H9 (cell line): ENCODE measurements at regions not wholly inside any gene's neighbourhood (a gene's known extent, or its start where the extent isn't known, plus 50 kb on each side); places are given as distances from the start of the nearest gene placed in this dataset.
A peak's percentile ranks its signal among the peaks of the same experiment; 100 is the strongest.

Source experiments
- DNase-seq: peaks from one replicate; pipeline ENCODE4 v3.0.0-alpha.2; 2017
- H2AFZ ChIP-seq: one replicate; pipeline ENCODE4 v1.6.1; 2013; ENCODE audit warnings: mild to moderate bottlenecking, low read length, control low read depth, moderate library complexity
- H2AK5ac ChIP-seq: 2 replicates; pipeline ENCODE4 v1.6.1; 2013; ENCODE audit warnings: low read length, control low read depth, mixed read lengths; ENCODE audit not compliant: insufficient read length
- H2BK120ac ChIP-seq: one replicate; pipeline ENCODE4 v1.6.1; 2013; ENCODE audit warnings: low read depth, mild to moderate bottlenecking, low read length, control low read depth, inconsistent platforms; ENCODE audit not compliant: poor library complexity, severe bottlenecking
- H2BK12ac ChIP-seq: 2 replicates; pipeline ENCODE4 v1.6.1; 2013; ENCODE audit warnings: low read length, control low read depth, mixed read lengths, low read depth; ENCODE audit not compliant: insufficient read length
- H2BK15ac ChIP-seq: 2 replicates; pipeline ENCODE4 v1.6.1; 2013; ENCODE audit warnings: low read depth, low read length, control low read depth
- H2BK20ac ChIP-seq: one replicate; pipeline ENCODE4 v1.6.1; 2013; ENCODE audit warnings: low read depth, mild to moderate bottlenecking, low read length, control low read depth, inconsistent platforms; ENCODE audit not compliant: poor library complexity, severe bottlenecking
- H2BK5ac ChIP-seq: 2 replicates; pipeline ENCODE4 v1.6.1; 2013; ENCODE audit warnings: low read length, control low read depth, mixed read lengths; ENCODE audit not compliant: insufficient read length
- H3K14ac ChIP-seq: 2 replicates; pipeline ENCODE4 v1.6.1; 2013; ENCODE audit warnings: low read length, control low read depth; ENCODE audit not compliant: insufficient read depth
- H3K18ac ChIP-seq: 2 replicates; pipeline ENCODE4 v1.6.1; 2013; ENCODE audit warnings: low read depth, mild to moderate bottlenecking, mixed read lengths, low read length, control low read depth; ENCODE audit not compliant: insufficient read length
- H3K23ac ChIP-seq: 2 replicates; pipeline ENCODE4 v1.6.1; 2013; ENCODE audit warnings: low read length, control low read depth, mixed read lengths, low read depth; ENCODE audit not compliant: insufficient read length
- H3K23me2 ChIP-seq: 2 replicates; pipeline ENCODE4 v1.6.1; 2013; ENCODE audit warnings: low read depth, mild to moderate bottlenecking, mixed read lengths, low read length, control low read depth; ENCODE audit not compliant: insufficient read length, poor library complexity, severe bottlenecking
- H3K27ac ChIP-seq: 2 replicates; pipeline ENCODE4 v1.5.1; 2013; ENCODE audit warnings: low read length, control low read depth, mixed read lengths, low read depth; ENCODE audit not compliant: insufficient read length
- H3K27me3 ChIP-seq: 2 replicates; pipeline ENCODE4 v1.6.1; 2013; ENCODE audit warnings: low read length, control low read depth, inconsistent platforms; ENCODE audit not compliant: insufficient read depth
- H3K4ac ChIP-seq: 2 replicates; pipeline ENCODE4 v1.6.1; 2013; ENCODE audit warnings: low read depth, mild to moderate bottlenecking, control low read depth, inconsistent platforms, low read length, moderate library complexity
- H3K4me1 ChIP-seq: 2 replicates; pipeline ENCODE4 v1.6.1; 2013; ENCODE audit warnings: low read length, control low read depth, inconsistent platforms; ENCODE audit not compliant: insufficient read depth
- H3K4me2 ChIP-seq: 2 replicates; pipeline ENCODE4 v1.6.1; 2013; ENCODE audit warnings: low read length, control low read depth, mixed read lengths; ENCODE audit not compliant: insufficient read length, insufficient read depth
- H3K56ac ChIP-seq: 2 replicates; pipeline ENCODE4 v1.6.1; 2013; ENCODE audit warnings: low read depth, mild to moderate bottlenecking, mixed read lengths, low read length, control low read depth; ENCODE audit not compliant: insufficient read length
- H3K79me1 ChIP-seq: 2 replicates; pipeline ENCODE4 v1.6.1; 2013; ENCODE audit warnings: low read depth, mild to moderate bottlenecking, moderate library complexity, low read length, control low read depth, inconsistent platforms; ENCODE audit not compliant: insufficient read depth, poor library complexity, severe bottlenecking
- H3K79me2 ChIP-seq: 2 replicates; pipeline ENCODE4 v1.6.1; 2013; ENCODE audit warnings: low read length, control low read depth, inconsistent platforms; ENCODE audit not compliant: insufficient read depth
- H3K9ac ChIP-seq: 2 replicates; pipeline ENCODE4 v1.6.1; 2013; ENCODE audit warnings: low read length, control low read depth, mixed read lengths; ENCODE audit not compliant: insufficient read length; ENCODE audit errors: extremely low read depth
- H3K9me3 ChIP-seq: one replicate; pipeline ENCODE4 v1.6.1; 2013; ENCODE audit warnings: low read depth, low read length, inconsistent platforms; ENCODE audit not compliant: control insufficient read depth
- H3T11ph ChIP-seq: one replicate; pipeline ENCODE4 v1.6.1; 2013; ENCODE audit warnings: mild to moderate bottlenecking, low read length, control low read depth, inconsistent platforms
- H4K20me1 ChIP-seq: one replicate; pipeline ENCODE4 v1.6.1; 2013; ENCODE audit not compliant: control insufficient read depth, insufficient read length, insufficient read depth
- H4K5ac ChIP-seq: 2 replicates; pipeline ENCODE4 v1.6.1; 2013; ENCODE audit warnings: low read depth, mild to moderate bottlenecking, mixed read lengths, low read length, control low read depth; ENCODE audit not compliant: insufficient read length
- H4K8ac ChIP-seq: replicated peaks from 2 replicates; pipeline ENCODE4 v1.6.1; 2013; ENCODE audit warnings: low read length, control low read depth, mixed read lengths, low read depth; ENCODE audit not compliant: insufficient read length
- H4K91ac ChIP-seq: 2 replicates; pipeline ENCODE4 v1.6.1; 2013; ENCODE audit warnings: low read depth, mild to moderate bottlenecking, moderate library complexity, mixed read lengths, low read length, control low read depth; ENCODE audit not compliant: insufficient read length
- H3K27ac Mint-ChIP-seq, 3 experiments: 2 replicates in 2 of 3; 3 replicates in 1 of 3; pipeline ENCODE4 v1.8.0; 2020 to 2021; ENCODE audit warnings: mixed read lengths in 3 of 3, mild to moderate bottlenecking in 1 of 3, moderate library complexity in 1 of 3
- H3K27me3 Mint-ChIP-seq: 2 replicates; pipeline ENCODE4 v1.8.0; 2021; ENCODE audit warnings: low read depth, mild to moderate bottlenecking, moderate library complexity, mixed read lengths
- H3K36me3 Mint-ChIP-seq, 3 experiments: 2 replicates in 2 of 3; 3 replicates in 1 of 3; pipeline ENCODE4 v1.8.0; 2020 to 2021; ENCODE audit warnings: low read depth in 3 of 3, mixed read lengths in 3 of 3; ENCODE audit not compliant: insufficient read depth in 1 of 3
- H3K4me1 Mint-ChIP-seq, 2 experiments: 2 replicates each; pipeline ENCODE4 v1.8.0; 2020; ENCODE audit warnings: mixed read lengths in 2 of 2
- H3K4me3 Mint-ChIP-seq, 2 experiments: 2 replicates in 1 of 2; 3 replicates in 1 of 2; pipeline ENCODE4 v1.8.0; 2020 to 2021; ENCODE audit warnings: mild to moderate bottlenecking in 2 of 2, mixed read lengths in 2 of 2, moderate library complexity in 1 of 2
- H3K9me3 Mint-ChIP-seq, 2 experiments: 2 replicates in 1 of 2; 3 replicates in 1 of 2; pipeline ENCODE4 v1.8.0; 2020; ENCODE audit warnings: mild to moderate bottlenecking in 2 of 2, mixed read lengths in 2 of 2, moderate library complexity in 1 of 2
- WGBS: extraction: QIAGEN DNeasy Blood & Tissue Kit; methylation state at CpG from one replicate; pipeline ENCODE4 v1.1.7; 2013; ENCODE audit warnings: missing lambda C conversion rate, low lambda C conversion rate, mixed read lengths; ENCODE audit not compliant: insufficient read length; ENCODE audit errors: extremely low coverage; 5-methylcytosine and 5-hydroxymethylcytosine counted together
- TF ChIP-seq, protein P1 (sequence below): fragments of 200-600 bp; sonication (generic); conservative IDR thresholded peaks from 3 replicates; pipeline ENCODE4 v1.8.0; 2021; ENCODE audit warnings: antibody characterized with exemption, mild to moderate bottlenecking

DNA sequence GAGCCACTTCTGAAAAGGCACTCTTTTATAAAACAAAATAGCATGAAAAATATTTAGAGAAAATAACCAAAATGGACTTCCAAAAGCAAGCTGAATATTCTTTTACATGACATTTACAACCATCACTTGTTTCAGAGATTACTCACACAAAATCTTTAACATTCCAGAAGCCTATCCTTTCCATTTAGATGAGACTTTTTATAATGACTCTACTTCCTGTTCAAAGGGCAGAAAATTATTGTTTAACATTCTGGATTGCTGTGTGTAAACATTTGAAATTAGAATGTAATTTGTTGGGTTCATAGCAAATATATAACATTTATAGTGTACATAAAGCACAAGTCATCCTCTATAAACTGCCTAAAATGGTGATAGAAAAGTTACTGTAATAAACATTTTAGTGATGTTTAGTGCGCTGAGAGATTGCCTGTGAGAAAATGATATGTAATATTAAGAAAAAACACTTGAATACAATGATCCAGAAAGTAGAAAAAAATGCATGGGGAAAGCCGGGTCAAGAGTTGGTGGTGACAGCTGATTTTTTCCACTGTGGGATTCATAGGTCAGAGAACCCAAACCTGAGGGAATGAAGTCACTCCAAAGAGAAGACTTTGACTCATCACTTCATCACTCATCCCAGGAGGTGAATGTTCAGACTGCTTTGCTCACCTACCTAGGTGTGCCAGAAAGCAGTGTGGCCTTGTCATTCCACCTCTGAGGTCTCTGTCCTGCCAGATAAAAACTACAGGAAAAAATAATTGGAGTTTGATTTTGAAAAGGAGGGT is 305.8 kb downstream of the ARPP21 start:
- Histone ChIP-seq H2BK20ac (no peak overlapping the region), H3K79me1 (no peaks in the 10 kb centered on the region), H3K9me3 (no peaks in the 10 kb centered on the region), H3K27ac (no peak overlapping the region), H3K79me2 (no peaks in the 10 kb centered on the region), H3K4ac (no peak overlapping the region), H3K4me2 (no peak overlapping the region), H3T11ph (no peak overlapping the region), H2BK12ac (no peak overlapping the region), H3K4me1 (no peaks in the 10 kb centered on the region), H2AFZ (no peak overlapping the region), H2BK5ac (no peak overlapping the region), H2AK5ac (no peak overlapping the region), H4K20me1 (no peaks in the 10 kb centered on the region), H4K8ac (no peak overlapping the region), H3K9ac (no peak overlapping the region), H3K23ac (no peak overlapping the region), H4K91ac (no peak overlapping the region), H3K56ac (no peak overlapping the region), H3K18ac (no peak overlapping the region), H2BK120ac (no peak overlapping the region), H4K5ac (no peak overlapping the region), H3K14ac (no peak overlapping the region), H3K23me2 (no peaks in the 10 kb centered on the region), H3K27me3 (no peaks in the 10 kb centered on the region), H2BK15ac (no peak overlapping the region)
- WGBS, result no CpG with 5 or more reads among the region's 2 CpGs
- no peak overlapping the region for H3K4me3 Mint-ChIP-seq
- no peaks in the 10 kb centered on the region for H3K36me3 Mint-ChIP-seq
- no peaks in the 10 kb centered on the region for H3K27me3 Mint-ChIP-seq
- no peaks in the 10 kb centered on the region for H3K4me1 Mint-ChIP-seq
- peak overlapping the region in 1 of 3 experiments; percentile 62; a peak in 1 of 7 replicates for H3K27ac Mint-ChIP-seq
- H3K9me3 Mint-ChIP-seq, result no peaks in the 10 kb centered on the region
- no peak for DNase-seq
- TF ChIP-seq, protein P1, sequence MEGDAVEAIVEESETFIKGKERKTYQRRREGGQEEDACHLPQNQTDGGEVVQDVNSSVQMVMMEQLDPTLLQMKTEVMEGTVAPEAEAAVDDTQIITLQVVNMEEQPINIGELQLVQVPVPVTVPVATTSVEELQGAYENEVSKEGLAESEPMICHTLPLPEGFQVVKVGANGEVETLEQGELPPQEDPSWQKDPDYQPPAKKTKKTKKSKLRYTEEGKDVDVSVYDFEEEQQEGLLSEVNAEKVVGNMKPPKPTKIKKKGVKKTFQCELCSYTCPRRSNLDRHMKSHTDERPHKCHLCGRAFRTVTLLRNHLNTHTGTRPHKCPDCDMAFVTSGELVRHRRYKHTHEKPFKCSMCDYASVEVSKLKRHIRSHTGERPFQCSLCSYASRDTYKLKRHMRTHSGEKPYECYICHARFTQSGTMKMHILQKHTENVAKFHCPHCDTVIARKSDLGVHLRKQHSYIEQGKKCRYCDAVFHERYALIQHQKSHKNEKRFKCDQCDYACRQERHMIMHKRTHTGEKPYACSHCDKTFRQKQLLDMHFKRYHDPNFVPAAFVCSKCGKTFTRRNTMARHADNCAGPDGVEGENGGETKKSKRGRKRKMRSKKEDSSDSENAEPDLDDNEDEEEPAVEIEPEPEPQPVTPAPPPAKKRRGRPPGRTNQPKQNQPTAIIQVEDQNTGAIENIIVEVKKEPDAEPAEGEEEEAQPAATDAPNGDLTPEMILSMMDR, result no peak
